GM12878 (cell line): ENCODE measurements at regions not wholly inside any gene's neighbourhood (a gene's known extent, or its start where the extent isn't known, plus 50 kb on each side); places are given as distances from the start of the nearest gene placed in this dataset.

Source experiments
- ATAC-seq: fragments of 200-7000 bp; cut with Tn5 transposase; 3 replicates; pipeline ENCODE4 v1.9.1; 2020; ENCODE audit warnings: mild to moderate bottlenecking, moderate library complexity
- BruUV-seq: library from RNA; stranded (reverse); fragments of 400-500 nt; replicated peaks from 2 replicates; lab custom pipeline; 2021; lab: Mats Ljungman, UMichigan
- CTCF ChIA-PET: fragments of 300-600 bp; sonication (Branson Sonifier 250); formaldehyde crosslinking; extraction: SDS; loops from one replicate; lab custom pipeline; 2021; ENCODE audit warnings: inconsistent platforms; lab: Yijun Ruan, JAX
- POLR2A ChIA-PET: fragments of 350-600 bp; formaldehyde crosslinking; extraction: SDS; loops from one replicate; lab custom pipeline; 2021; ENCODE audit warnings: inconsistent platforms; lab: Charles Lee
- RAD21 ChIA-PET: fragments of 300-600 bp; sonication (Branson Sonifier 250); formaldehyde crosslinking; loops from one replicate; lab custom pipeline; 2023; ENCODE audit warnings: antibody characterized with exemption; ENCODE audit not compliant: unreplicated experiment; lab: Charles Lee
- SMC1A ChIA-PET: fragments of 300-600 bp; sonication (Branson Sonifier 250); formaldehyde crosslinking; loops from one replicate; lab custom pipeline; 2023; ENCODE audit not compliant: unreplicated experiment, uncharacterized antibody; lab: Charles Lee
- DNase-seq: peaks from one replicate; pipeline ENCODE4 v3.0.0-alpha.2; 2011; ENCODE audit warnings: low read depth, low spot score
- FAIRE-seq: peaks from 3 replicates; lab custom pipeline; 2011; peaks lifted over from hg19 to GRCh38; lab: Jason Lieb, UNC
- H2AFZ ChIP-seq: 2 replicates; pipeline ENCODE4 v1.6.0; 2011; ENCODE audit warnings: low read depth, low read length, control low read depth; ENCODE audit not compliant: control insufficient read depth
- H3K27ac ChIP-seq: 2 replicates; pipeline ENCODE4 v1.5.1; 2011; ENCODE audit warnings: control low read depth; ENCODE audit not compliant: control insufficient read depth, insufficient read depth
- H3K27me3 ChIP-seq, 2 experiments: replicated peaks in 1 of 2; 2 replicates each; pipeline versions ENCODE4 v1.6.0 to v1.6.1; 2011; ENCODE audit warnings: low read length in 1 of 2; ENCODE audit not compliant: control insufficient read depth in 2 of 2, insufficient read depth in 2 of 2
- H3K36me3 ChIP-seq, 2 experiments: 2 replicates each; pipeline ENCODE4 v1.5.1; 2011; ENCODE audit warnings: low read length in 1 of 2; ENCODE audit not compliant: control insufficient read depth in 2 of 2, insufficient read depth in 2 of 2
- H3K4me1 ChIP-seq: 2 replicates; pipeline ENCODE4 v1.6.1; 2011; ENCODE audit warnings: mild to moderate bottlenecking, low read length, moderate library complexity, mixed read lengths; ENCODE audit not compliant: control insufficient read depth, insufficient read depth
- H3K4me2 ChIP-seq: 2 replicates; pipeline ENCODE4 v1.6.0; 2011; ENCODE audit warnings: control low read depth; ENCODE audit not compliant: control insufficient read depth, insufficient read depth
- H3K4me3 ChIP-seq: fragments of 200-600 bp; sonication (generic); 2 replicates; pipeline ENCODE4 v1.5.1; 2016
- H3K79me2 ChIP-seq: 2 replicates; pipeline ENCODE4 v1.6.0; 2011; ENCODE audit warnings: low read length; ENCODE audit not compliant: control insufficient read depth, insufficient read depth
- H3K9ac ChIP-seq: 2 replicates; pipeline ENCODE4 v1.8.0; 2011; ENCODE audit warnings: low read length, control low read depth, mixed read lengths; ENCODE audit not compliant: control insufficient read depth, insufficient read depth
- H3K9me3 ChIP-seq: replicated peaks from 3 replicates; pipeline ENCODE4 v1.5.1; 2011; ENCODE audit warnings: mild to moderate bottlenecking, low read length; ENCODE audit not compliant: control insufficient read depth, insufficient read depth
- H4K20me1 ChIP-seq: 2 replicates; pipeline ENCODE4 v1.6.0; 2011; ENCODE audit not compliant: control insufficient read depth, insufficient read depth
- ATF3 ChIP-seq: IDR thresholded peaks from 2 replicates; pipeline ENCODE4 v1.6.1; 2011; ENCODE audit warnings: low read depth, mild to moderate bottlenecking, low read length, moderate library complexity, borderline replicate concordance; ENCODE audit errors: extremely low read depth
- BCL11A ChIP-seq: IDR thresholded peaks from 2 replicates; pipeline ENCODE4 v1.6.1; 2011; ENCODE audit warnings: low read depth, low read length
- CHD2 ChIP-seq: IDR thresholded peaks from 2 replicates; pipeline ENCODE4 v1.6.1; 2011; ENCODE audit warnings: low read depth, low read length, improper control_type of control experiment, borderline replicate concordance
- DPF2 ChIP-seq: fragments of 450-650 bp; IDR thresholded peaks from 2 replicates; pipeline ENCODE4 v1.6.1; 2017; ENCODE audit warnings: mild to moderate bottlenecking
- JUNB ChIP-seq: IDR thresholded peaks from 2 replicates; pipeline ENCODE4 v1.6.1; 2016; ENCODE audit warnings: antibody characterized with exemption, mild to moderate bottlenecking
- KAT2A ChIP-seq: conservative IDR thresholded peaks from 2 replicates; pipeline ENCODE4 v1.6.1; 2011; ENCODE audit warnings: low read depth, low read length; ENCODE audit not compliant: control insufficient read depth
- MXI1 ChIP-seq: fragments of 150-350 bp; IDR thresholded peaks from 2 replicates; pipeline ENCODE4 v1.6.1; 2011; ENCODE audit warnings: low read depth, mild to moderate bottlenecking, inconsistent platforms, low read length, improper control_type of control experiment
- NFIC ChIP-seq: IDR thresholded peaks from 2 replicates; pipeline ENCODE4 v1.6.1; 2012; ENCODE audit warnings: low read depth, mild to moderate bottlenecking, inconsistent platforms, low read length, moderate library complexity
- NFYA ChIP-seq: IDR thresholded peaks from 2 replicates; pipeline ENCODE4 v1.6.1; 2011; ENCODE audit warnings: low read depth, mild to moderate bottlenecking, low read length, improper control_type of control experiment, borderline replicate concordance
- NR2C2 ChIP-seq: IDR thresholded peaks from 2 replicates; pipeline ENCODE4 v1.6.1; 2011; ENCODE audit warnings: borderline replicate concordance, low read depth; ENCODE audit not compliant: control insufficient read depth, insufficient read length
- POU2F2 ChIP-seq: IDR thresholded peaks from 3 replicates; pipeline ENCODE4 v1.6.1; 2011; ENCODE audit warnings: low read depth, mild to moderate bottlenecking, low read length, borderline replicate concordance
- RCOR1 ChIP-seq: conservative IDR thresholded peaks from 2 replicates; pipeline ENCODE4 v1.6.1; 2012; ENCODE audit warnings: low read depth, low read length, improper control_type of control experiment
- SKIL ChIP-seq: fragments of 450-650 bp; IDR thresholded peaks from 2 replicates; pipeline ENCODE4 v1.6.1; 2017; ENCODE audit warnings: mild to moderate bottlenecking, low read depth, inconsistent platforms; ENCODE audit not compliant: poor library complexity, severe bottlenecking
- SREBF1 ChIP-seq: IDR thresholded peaks from 2 replicates; pipeline ENCODE4 v1.6.1; 2012; ENCODE audit warnings: mild to moderate bottlenecking, low read length
- STAT3 ChIP-seq: IDR thresholded peaks from 2 replicates; pipeline ENCODE4 v1.6.1; 2011; ENCODE audit warnings: low read depth, low read length, improper control_type of control experiment
- TAF1 ChIP-seq: IDR thresholded peaks from 2 replicates; pipeline ENCODE4 v1.6.1; 2011; ENCODE audit warnings: mild to moderate bottlenecking, low read depth, low read length, borderline replicate concordance
- YBX1 ChIP-seq: fragments of 450-650 bp; IDR thresholded peaks from 2 replicates; pipeline ENCODE4 v1.6.1; 2016; ENCODE audit warnings: antibody characterized with exemption
- ZBTB11 ChIP-seq: fragments of 450-650 bp; formaldehyde crosslinking; IDR thresholded peaks from 2 replicates; pipeline ENCODE4 v1.5.0; 2022; ENCODE audit warnings: mild to moderate bottlenecking, missing genetic modification characterization
- ZNF207 ChIP-seq: fragments of 450-650 bp; IDR thresholded peaks from 2 replicates; pipeline ENCODE4 v1.6.1; 2014; ENCODE audit warnings: antibody characterized with exemption, mild to moderate bottlenecking, borderline replicate concordance
- ZZZ3 ChIP-seq: IDR thresholded peaks from 2 replicates; pipeline ENCODE4 v1.6.1; 2011; ENCODE audit warnings: low read depth; ENCODE audit not compliant: control insufficient read depth, insufficient read length
- WGBS: methylation state at CpG from one replicate; pipeline ENCODE4 v1.1.6; 2016; ENCODE audit warnings: low lambda C conversion rate; ENCODE audit not compliant: insufficient replicate concordance, insufficient coverage; ENCODE audit errors: missing lambda C conversion rate; 5-methylcytosine and 5-hydroxymethylcytosine counted together
- in situ Hi-C: fragments of 300-500 bp; cut with MboI; formaldehyde crosslinking; loops from 9 replicates; pipeline ENCODE4 v1.14.3; 2018; ENCODE audit warnings: mixed read lengths
- intact Hi-C: fragments of 100-400 bp; cut with micrococcal nuclease; formaldehyde crosslinking; loops from one replicate; pipeline ENCODE4 v1.14.2; 2022; ENCODE audit not compliant: unreplicated experiment

GRCh38 chr3:144107923-144108322 is 136.3 kb downstream of the DIPK2A start:
- ChIA-PET CTCF (no interaction called here), RAD21 (no interaction called here), SMC1A (no interaction called here), POLR2A (no interaction called here)
- Histone ChIP-seq H3K4me1 (peaks cover 5% of the 10 kb centered on the region), H3K9ac (no peak overlapping the region), H3K4me2 (no peak overlapping the region), H3K9me3 (no peaks in the 10 kb centered on the region), H2AFZ (no peak overlapping the region), H3K36me3 (no peaks in the 10 kb centered on the region), H3K79me2 (no peaks in the 10 kb centered on the region), H3K27ac (no peak overlapping the region), H3K27me3 (no peaks in the 10 kb centered on the region), H4K20me1 (no peaks in the 10 kb centered on the region), H3K4me3 (no peak overlapping the region)
- WGBS: 91% methylated on average over 1 of the region's 1 CpG
- in situ Hi-C loops (no loop called here), intact Hi-C loops (no loop called here)
- TF ChIP-seq ATF3 (no peak), JUNB (no peak), ZNF207 (no peak), KAT2A (no peak), CHD2 (no peak), SREBF1 (no peak), DPF2 (no peak), YBX1 (no peak), NFYA (no peak), MXI1 (no peak), RCOR1 (no peak), TAF1 (no peak), NFIC (no peak), BCL11A (no peak), NR2C2 (no peak), ZZZ3 (no peak), ZBTB11 (CRISPR knock-in tag) (no peak), POU2F2 (no peak), STAT3 (no peak), SKIL (no peak)
- DNase-seq (no peak), ATAC-seq (no peak), FAIRE-seq (no peak)
- BruUV-seq: no TSS peak
